ENCODE measurements at regions not wholly inside any gene's neighbourhood (a gene's known extent, or its start where the extent isn't known, plus 50 kb on each side); places are given as distances from the start of the nearest gene placed in this dataset.

DNA sequence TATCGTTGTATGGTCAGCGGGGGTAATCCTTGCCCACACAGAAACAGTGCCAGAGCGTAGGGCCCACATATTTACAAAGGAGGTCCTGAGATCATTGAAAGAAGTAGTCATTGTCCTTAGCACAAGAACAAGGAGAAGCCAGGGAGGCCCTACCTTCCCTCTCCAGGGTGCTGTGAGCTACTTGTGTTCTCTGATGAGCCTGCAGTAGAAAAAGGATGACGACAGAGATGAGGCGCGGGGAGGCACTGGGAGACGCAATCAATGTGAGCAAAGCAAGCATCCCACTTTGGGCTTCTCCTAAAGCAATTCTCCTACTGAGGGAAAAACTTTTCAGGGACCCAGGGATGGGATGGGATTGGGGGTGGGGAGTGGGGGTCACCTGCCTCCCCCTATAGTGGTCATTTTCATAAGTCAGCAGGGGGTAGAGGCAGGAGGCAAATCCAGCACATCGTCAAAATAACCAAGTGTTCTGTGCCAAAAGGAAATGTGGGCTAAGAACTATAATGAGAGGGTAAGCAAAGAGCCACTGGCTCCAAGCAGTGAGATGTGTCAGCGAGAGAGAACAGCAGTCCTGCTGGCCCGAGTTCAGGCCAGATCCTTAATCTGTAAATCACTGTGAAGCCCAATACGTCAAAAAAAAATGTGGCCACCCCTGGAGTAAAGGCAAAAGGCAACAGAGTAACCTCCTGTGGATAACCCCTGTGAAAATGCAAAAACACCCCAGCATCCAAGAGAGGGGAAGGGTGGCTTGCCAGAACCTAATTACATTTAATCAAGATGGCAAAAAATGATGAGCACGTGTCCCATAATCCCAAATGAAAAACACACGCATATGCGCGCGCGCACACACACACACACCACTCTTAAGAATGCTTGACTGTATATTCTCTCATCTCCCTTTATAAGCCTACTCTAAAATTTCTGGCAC is 136.6 kb upstream of the HHIP start (continued):
- TF ChIP-seq, protein P1, sequence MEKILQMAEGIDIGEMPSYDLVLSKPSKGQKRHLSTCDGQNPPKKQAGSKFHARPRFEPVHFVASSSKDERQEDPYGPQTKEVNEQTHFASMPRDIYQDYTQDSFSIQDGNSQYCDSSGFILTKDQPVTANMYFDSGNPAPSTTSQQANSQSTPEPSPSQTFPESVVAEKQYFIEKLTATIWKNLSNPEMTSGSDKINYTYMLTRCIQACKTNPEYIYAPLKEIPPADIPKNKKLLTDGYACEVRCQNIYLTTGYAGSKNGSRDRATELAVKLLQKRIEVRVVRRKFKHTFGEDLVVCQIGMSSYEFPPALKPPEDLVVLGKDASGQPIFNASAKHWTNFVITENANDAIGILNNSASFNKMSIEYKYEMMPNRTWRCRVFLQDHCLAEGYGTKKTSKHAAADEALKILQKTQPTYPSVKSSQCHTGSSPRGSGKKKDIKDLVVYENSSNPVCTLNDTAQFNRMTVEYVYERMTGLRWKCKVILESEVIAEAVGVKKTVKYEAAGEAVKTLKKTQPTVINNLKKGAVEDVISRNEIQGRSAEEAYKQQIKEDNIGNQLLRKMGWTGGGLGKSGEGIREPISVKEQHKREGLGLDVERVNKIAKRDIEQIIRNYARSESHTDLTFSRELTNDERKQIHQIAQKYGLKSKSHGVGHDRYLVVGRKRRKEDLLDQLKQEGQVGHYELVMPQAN (IDR thresholded peaks at IDR 0.05; ENCODE audit: borderline replicate concordance), result no peak
- TF ChIP-seq CC2D1A (IDR thresholded peaks at IDR 0.05) (no peak), DNMT1 (IDR thresholded peaks at IDR 0.05) (no peak), IRF2 (CRISPR knock-in tag; IDR thresholded peaks at IDR 0.05) (no peak), KAT8 (IDR thresholded peaks at IDR 0.05; ENCODE audit: low read depth) (no peak), NCOR1 (IDR thresholded peaks at IDR 0.05) (no peak), ZNF431 (CRISPR knock-in tag; IDR thresholded peaks at IDR 0.05) (no peak), MTA3 (IDR thresholded peaks at IDR 0.05; ENCODE audit: borderline replicate concordance) (no peak), ILF3 (IDR thresholded peaks at IDR 0.05; ENCODE audit: borderline replicate concordance) (no peak)

DNA sequence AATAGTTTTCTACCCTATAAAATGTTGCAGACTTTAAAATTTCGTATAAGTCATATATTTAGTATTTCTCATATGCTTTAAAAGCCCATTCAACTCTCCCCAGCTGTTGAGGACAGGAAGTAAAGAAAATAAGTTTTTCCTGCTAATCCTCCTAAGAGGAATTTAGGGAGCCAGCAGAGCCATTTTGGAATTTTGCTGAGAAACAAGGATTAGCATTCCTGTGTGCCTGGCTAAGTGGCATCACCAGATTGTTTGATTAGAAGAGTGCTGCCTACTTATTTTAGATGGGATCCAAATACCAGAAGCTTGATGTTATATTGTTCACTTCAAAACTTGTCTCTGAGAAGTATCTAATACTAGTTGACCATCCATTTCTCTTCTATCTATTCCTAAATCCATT is 131.2 kb upstream of the HHIP start:
- no peak overlapping the region for H3K27ac ChIP-seq (ENCODE audit: extremely low read depth, low read depth, low read length)
- no peaks in the 10 kb centered on the region for H3K9me1 ChIP-seq (ENCODE audit: control insufficient read depth, insufficient read depth, low read length)
- no peak for FAIRE-seq
- ATAC-seq, result no peak
- H3K9me3 ChIP-seq (replicated peaks; ENCODE audit: control insufficient read depth, insufficient read depth, low read depth, low read length), result no peaks in the 10 kb centered on the region
- in situ Hi-C loops (cut with MboI) (no loop called here), intact Hi-C loops (cut with micrococcal nuclease) (no loop called here)
- no peaks in the 10 kb centered on the region for H3K4me1 ChIP-seq (replicated peaks in 1 of 2; ENCODE audit: control insufficient read depth in 2 of 2, insufficient read depth in 2 of 2, low read length in 2 of 2)
- WGBS (ENCODE audit: insufficient coverage, low coverage, missing lambda C conversion rate), result 0% methylated on average over 1 of the region's 1 CpG
- no TSS peak for BruUV-seq (replicated peaks)
- H4K20me1 ChIP-seq (replicated peaks; ENCODE audit: control insufficient read depth, insufficient read depth, low read length), result no peaks in the 10 kb centered on the region
- POLR2A ChIA-PET, result no interaction called here
- TF ChIP-seq SMAD3 (CRISPR knock-in tag; conservative IDR thresholded peaks at IDR 0.05), result no peak
- TF ChIP-seq MTA3 (IDR thresholded peaks at IDR 0.05; ENCODE audit: borderline replicate concordance), result no peak
- TF ChIP-seq, protein P2, sequence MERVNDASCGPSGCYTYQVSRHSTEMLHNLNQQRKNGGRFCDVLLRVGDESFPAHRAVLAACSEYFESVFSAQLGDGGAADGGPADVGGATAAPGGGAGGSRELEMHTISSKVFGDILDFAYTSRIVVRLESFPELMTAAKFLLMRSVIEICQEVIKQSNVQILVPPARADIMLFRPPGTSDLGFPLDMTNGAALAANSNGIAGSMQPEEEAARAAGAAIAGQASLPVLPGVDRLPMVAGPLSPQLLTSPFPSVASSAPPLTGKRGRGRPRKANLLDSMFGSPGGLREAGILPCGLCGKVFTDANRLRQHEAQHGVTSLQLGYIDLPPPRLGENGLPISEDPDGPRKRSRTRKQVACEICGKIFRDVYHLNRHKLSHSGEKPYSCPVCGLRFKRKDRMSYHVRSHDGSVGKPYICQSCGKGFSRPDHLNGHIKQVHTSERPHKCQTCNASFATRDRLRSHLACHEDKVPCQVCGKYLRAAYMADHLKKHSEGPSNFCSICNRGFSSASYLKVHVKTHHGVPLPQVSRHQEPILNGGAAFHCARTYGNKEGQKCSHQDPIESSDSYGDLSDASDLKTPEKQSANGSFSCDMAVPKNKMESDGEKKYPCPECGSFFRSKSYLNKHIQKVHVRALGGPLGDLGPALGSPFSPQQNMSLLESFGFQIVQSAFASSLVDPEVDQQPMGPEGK (CRISPR knock-in tag; IDR thresholded peaks at IDR 0.05; ENCODE audit: borderline replicate concordance), result no peak
- no peak for TF ChIP-seq RBM14 (IDR thresholded peaks at IDR 0.05; ENCODE audit: borderline replicate concordance, insufficient read depth, low read depth, low read length)
- no peak for TF ChIP-seq ZNF699 (CRISPR knock-in tag; IDR thresholded peaks at IDR 0.05; ENCODE audit: insufficient replicate concordance)
- TF ChIP-seq LCOR (CRISPR knock-in tag; IDR thresholded peaks at IDR 0.05), result no peak
- TF ChIP-seq ZNF217 (CRISPR knock-in tag; IDR thresholded peaks at IDR 0.05), result no peak
- TF ChIP-seq ZNF507 (tag; conservative IDR thresholded peaks at IDR 0.05), result no peak
- H3K9ac ChIP-seq (ENCODE audit: insufficient read depth in 1 of 2, low read depth in 2 of 2, low read length in 2 of 2), result no peak overlapping the region
- DNase-seq (ENCODE audit: extremely low read depth in 1 of 4, low spot score in 3 of 4), result no peak
- no peak overlapping the region for H2AFZ ChIP-seq (ENCODE audit: low read depth, low read length)
- no peaks in the 10 kb centered on the region for H3K79me2 ChIP-seq (ENCODE audit: control insufficient read depth, insufficient read depth, low read length)
- no peak overlapping the region for H3K4me2 ChIP-seq (ENCODE audit: insufficient read depth, low read length)
- no peaks in the 10 kb centered on the region for H3K36me3 ChIP-seq (ENCODE audit: control insufficient read depth, insufficient read depth, low read length)
- CTCF ChIA-PET (ENCODE audit: low intra/inter-chr PET ratio), result no interaction called here
- no peaks in the 10 kb centered on the region for H3K27me3 ChIP-seq (ENCODE audit: control insufficient read depth in 2 of 2, insufficient read depth in 2 of 2, low read length in 2 of 2)
- H3K4me3 ChIP-seq, result no peak overlapping the region
